ENCODE measurements at regions not wholly inside any gene's neighbourhood (a gene's known extent, or its start where the extent isn't known, plus 50 kb on each side); places are given as distances from the start of the nearest gene placed in this dataset.
"Not testable (repeated sequence)": the region's sequence is repeated elsewhere in the genome, so short reads cannot be mapped to it uniquely, and the experiment has no call there.

- no peak for DNase-seq
Measured at GRCh38 chr12:46084666-46085631, 94.6 kb upstream of the SCAF11 start.

DNA sequence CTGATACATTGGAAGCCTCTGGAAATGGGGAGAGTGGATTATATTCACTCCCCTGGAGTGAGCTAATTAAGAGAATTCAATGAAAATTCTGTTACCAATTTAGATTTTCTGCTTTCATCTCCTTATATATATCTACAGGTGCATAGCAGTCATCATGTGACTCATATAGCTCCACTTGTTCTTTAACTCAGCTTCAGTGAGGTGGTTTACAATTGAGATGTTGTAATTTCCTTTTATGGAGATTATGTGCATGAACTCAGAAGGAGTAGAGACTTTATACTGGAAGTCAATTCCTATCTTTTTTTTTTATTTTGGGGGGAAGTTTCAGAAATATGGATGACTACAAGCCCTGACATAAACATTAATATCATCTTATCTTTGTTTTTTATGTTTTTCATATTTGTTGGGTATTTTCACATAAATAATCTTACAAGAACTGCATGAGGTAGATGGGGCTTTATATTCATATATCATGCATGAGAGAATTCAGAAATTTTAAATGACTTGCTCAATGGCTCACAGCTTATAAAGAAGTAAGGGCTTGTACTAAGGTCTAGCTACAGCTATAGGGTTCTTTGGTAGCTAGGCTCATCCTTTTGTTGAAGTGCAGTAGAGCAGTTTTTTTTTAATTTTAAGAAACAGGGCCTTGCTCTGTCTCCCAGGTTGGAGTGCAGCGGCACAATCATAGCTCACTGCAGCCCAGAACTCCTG lies 92.3 kb upstream of the SCAF11 start:
- DNase-seq = no peak

DNA sequence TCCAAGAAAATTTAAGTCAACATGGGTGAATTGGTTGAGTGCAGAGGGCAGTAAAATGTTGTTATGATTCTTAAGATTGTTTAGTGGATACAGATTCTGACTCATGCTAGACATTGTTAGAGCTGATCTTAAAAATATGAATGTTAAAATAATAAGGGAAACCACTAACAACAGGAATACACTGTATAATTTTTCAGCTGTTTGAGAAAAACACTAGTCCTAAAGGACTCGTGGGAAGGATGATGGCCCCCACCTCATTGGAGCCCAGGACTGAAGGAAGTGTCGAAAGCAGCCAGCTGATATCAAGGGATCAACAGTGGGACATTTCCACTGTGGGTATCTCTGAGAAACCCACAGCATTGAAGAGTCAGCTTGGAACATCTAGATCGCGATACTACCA lies 82.9 kb upstream of the SCAF11 start:
- no peak for DNase-seq

DNA sequence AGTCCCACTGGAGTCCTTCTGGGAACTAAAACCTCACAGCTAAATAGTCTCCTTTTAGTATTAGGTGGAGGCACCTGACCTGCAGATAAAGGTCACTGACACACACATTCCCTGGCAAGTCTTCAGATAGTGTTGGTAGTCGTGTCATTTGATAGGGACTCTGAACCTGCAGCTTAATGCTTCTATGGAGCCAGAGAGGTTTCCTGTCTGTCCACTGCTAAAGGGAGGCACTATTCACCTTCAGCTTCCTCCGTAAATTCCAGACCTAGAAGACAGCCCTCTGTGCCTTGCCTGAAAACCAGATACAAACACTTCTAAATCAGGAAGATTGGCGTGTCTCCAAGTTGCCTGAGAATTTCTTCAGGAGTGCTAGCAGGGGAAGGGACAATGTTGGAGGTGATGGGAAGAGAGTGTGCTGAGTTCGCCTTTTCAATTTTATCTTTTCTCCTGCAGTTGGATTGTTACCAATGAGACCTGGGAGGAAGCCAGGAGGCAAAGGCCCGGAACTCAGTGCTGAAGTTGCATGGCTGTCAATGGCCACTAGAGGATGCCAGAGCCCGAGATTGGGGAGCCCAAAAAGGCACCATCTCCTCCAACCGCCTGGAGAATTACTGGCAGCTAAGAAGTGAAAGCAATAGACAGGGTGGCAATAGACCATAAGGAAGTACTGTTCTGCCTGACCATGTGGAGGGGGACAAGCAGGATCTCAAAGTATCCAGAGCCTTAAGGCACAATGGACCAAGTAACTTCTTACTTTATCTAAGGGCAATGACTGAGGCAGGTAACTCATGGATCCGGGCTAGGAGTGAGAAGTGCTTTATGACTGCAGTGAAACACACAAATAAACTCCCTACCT lies 81.6 kb upstream of the SCAF11 start:
- DNase-seq = peak; percentile 16

DNA sequence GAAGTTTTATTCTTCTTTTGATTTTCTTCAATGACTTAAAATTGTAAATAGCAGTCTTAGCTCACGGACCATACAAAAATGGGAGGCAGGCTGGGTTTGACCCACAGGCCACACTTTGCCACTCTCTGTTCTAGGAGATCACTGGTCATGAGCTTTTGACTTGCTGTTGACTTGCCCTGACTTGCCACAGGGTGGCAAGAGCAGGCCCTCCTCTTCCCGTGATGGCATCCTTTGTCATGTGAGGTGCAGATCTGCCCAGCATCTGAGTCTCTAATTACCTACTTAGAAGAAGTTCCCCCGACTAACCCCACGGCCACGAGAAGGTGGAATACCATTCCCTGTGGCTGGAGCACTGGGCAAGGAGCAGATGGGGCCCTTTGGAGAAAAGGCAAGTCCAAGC lies 81.0 kb upstream of the SCAF11 start:
- DNase-seq = no peak

DNA sequence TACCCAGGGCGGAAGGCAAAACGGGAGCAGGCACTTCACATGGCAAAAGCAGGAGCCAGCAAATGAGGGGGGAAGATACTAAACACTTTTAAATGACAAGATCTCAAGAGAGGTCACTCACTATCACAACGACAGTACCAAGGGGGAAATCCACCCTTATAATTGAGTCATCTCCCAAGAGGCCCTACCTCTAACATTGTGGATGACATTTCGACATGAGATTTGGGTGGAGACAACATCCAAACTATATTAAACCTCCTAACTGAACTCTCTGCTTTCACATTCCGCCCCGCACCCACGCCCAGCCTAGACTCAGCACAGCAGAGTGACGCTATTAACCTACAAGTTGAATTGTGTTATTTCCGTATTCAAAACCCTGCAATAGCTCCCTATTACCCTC lies 76.7 kb upstream of the SCAF11 start:
- no peak for DNase-seq

DNA sequence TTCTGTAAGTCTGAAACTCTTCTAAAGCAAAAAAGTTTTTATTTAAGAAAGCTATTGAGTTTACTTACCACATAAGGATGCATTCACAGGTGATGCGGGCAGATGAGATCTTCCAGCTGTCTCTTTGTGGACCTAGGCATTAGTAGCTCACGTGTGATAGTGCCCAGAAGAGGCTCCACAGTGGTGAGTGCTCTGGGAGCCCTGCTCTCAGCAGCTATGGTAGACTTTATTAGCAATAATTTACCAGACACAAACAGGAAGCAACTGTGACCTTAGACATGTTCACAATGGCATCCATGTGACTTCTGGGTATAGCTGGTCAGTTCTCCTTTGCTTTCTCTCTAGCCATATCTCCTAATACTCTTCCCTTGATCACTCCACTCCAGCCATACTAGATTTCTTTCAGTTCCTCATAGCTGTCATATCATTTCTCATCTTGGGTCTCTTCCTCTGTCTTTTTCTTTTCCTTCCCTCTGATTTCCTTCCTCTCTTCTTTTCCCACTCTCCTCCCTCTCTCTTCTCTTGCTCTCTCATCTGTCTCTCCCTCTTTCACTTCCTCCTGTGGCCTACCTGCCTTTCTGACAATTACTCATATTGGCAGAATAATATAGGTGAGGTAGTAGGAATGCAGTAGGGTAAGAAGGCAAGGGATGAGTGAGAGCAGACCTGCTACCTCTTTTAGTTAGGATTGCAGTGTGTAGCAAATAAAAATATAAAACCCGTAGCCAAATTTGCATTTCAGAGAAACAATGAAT lies 75.2 kb upstream of the SCAF11 start:
- no peak for DNase-seq

DNA sequence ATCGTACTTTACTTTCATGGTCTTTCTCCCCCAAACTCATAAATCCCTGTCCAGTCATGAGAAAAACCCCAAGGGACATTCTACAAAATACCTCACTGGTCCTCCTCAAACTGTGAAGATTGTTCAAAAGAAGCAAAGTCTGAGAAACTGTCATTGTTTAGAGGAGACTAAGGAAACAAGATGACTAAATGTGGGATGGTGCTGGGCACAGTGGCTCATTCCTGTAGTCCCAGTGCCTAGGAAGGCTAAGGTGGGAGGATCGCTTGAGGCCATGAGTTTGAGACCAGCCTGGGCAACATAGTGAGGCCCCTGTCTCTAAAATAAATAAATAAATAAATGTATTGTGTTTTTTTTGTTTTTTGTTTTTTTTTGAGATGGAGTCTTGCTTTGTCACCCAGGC lies 74.2 kb upstream of the SCAF11 start:
- no peak for DNase-seq

- DNase-seq = not testable (repeated sequence)
Measured at GRCh38 chr12:46058697-46059096, 68.3 kb upstream of the SCAF11 start.

DNA sequence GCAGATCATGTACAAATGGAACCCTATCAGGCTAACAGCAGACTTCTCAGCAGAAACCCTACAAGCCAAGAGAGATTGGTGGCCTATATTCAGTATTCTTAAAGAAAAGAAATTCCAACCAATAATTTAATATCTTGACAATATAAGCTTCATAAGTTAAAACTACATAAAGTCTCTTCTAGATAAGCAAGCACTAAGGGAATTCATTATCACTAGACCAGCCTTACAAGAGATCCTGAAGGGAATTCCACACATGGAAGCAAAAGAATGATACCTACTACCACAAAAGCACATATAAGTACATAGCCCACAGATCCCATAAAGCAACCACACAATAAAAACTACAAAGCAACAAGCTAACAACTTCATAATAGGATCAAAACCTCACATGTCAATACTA lies 60.4 kb upstream of the SCAF11 start:
- no peak for DNase-seq

DNA sequence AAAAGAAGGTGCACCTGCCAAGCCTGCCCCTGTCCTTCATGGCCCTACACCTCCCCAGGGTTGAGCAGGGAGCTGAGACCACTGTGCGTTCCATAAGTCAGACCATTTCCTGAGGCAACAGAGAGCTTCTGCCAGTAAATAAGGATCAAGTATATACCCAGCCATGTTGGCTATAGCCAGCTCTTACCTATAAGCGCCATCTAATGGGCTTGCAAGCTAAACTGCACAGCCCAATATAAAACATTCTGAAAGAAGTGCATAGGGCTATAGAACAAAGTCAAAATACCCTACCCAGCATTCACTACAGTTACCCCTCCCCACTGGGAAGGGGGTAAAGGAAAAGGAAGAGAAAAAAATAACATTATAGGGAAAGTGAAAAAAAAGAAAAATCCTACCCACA lies 59.3 kb upstream of the SCAF11 start:
- DNase-seq = no peak

GRCh38 chr12:46046436-46046835 lies 56.1 kb upstream of the SCAF11 start:
- DNase-seq = no peak

DNA sequence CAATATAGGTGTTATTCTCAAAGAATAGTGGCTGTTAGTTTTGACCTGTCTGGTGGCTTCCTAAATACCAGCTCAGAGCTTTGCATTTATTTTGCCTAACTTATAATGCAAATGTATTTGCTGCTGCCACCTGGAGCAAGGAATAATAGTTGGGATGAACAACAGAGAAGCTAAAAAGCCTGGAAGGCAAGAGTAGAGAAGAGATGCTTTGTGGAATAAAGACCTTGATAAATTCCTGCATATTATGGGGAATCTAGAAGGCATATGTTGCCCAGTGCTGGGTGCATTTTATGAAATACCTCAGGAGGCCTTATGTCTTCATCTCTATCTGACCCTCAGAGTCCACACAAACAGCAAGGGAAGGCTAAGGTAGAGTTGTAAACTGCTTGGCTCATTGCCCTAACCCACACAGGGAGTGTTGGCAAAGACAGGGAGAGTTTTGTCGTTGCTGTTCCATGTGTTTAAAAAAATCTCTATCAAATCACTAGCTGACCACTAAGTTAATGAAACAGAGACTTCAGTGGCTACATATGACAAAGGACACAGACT lies 53.7 kb upstream of the SCAF11 start:
- DNase-seq = peak; percentile 94
